Natural killer cell (primary cell): ENCODE measurements at regions not wholly inside any gene's neighbourhood (a gene's known extent, or its start where the extent isn't known, plus 50 kb on each side); places are given as distances from the start of the nearest gene placed in this dataset.

Experiments used
- ATAC-seq, 3 donors: fragments of 150-1000 bp in 2 of 3; fragments of 200-7000 bp in 1 of 3; cut with Tn5 transposase; 1 replicate in 1 of 3; 2 replicates in 2 of 3; pipeline ENCODE4 v1.10.0; 2021; ENCODE audit warnings: mild to moderate bottlenecking in 2 of 3, moderate library complexity in 2 of 3
- DNase-seq, 2 donors: peaks; one replicate each; pipeline versions ENCODE4 v3.0.0 to v3.0.0-alpha.2; 2013 to 2021; ENCODE audit warnings: mixed read lengths in 1 of 2
- H3K27ac ChIP-seq: one replicate; pipeline ENCODE4 v1.5.1; 2013; ENCODE audit warnings: mild to moderate bottlenecking, low read length
- H3K27me3 ChIP-seq: one replicate; pipeline ENCODE4 v1.6.1; 2013; ENCODE audit warnings: low read length; ENCODE audit not compliant: control insufficient read depth, insufficient read depth
- H3K36me3 ChIP-seq: one replicate; pipeline ENCODE4 v1.6.1; 2013; ENCODE audit warnings: low read length; ENCODE audit not compliant: control insufficient read depth, insufficient read depth
- H3K4me1 ChIP-seq: one replicate; pipeline ENCODE4 v1.6.1; 2013; ENCODE audit warnings: low read length; ENCODE audit not compliant: control insufficient read depth, insufficient read depth
- H3K4me3 ChIP-seq: one replicate; pipeline ENCODE4 v1.5.1; 2013; ENCODE audit warnings: low read length
- H3K9me3 ChIP-seq: one replicate; pipeline ENCODE4 v1.6.1; 2013; ENCODE audit warnings: low read length; ENCODE audit not compliant: control insufficient read depth, insufficient read depth
- H3K27ac Mint-ChIP-seq, 2 donors: one replicate each; pipeline ENCODE4 v1.8.0; 2022; ENCODE audit warnings: mild to moderate bottlenecking in 2 of 2, mixed read lengths in 2 of 2, moderate library complexity in 1 of 2
- H3K27me3 Mint-ChIP-seq, 2 donors: one replicate each; pipeline ENCODE4 v1.8.0; 2022; ENCODE audit warnings: low read depth in 2 of 2, mixed read lengths in 2 of 2
- H3K36me3 Mint-ChIP-seq: one replicate; pipeline ENCODE4 v1.8.0; 2022; ENCODE audit warnings: mixed read lengths
- H3K4me1 Mint-ChIP-seq, 2 donors: one replicate each; pipeline ENCODE4 v1.8.0; 2022; ENCODE audit warnings: mixed read lengths in 2 of 2
- H3K4me3 Mint-ChIP-seq: one replicate; pipeline ENCODE4 v1.8.0; 2022; ENCODE audit warnings: mild to moderate bottlenecking, moderate library complexity, mixed read lengths
- H3K9me3 Mint-ChIP-seq, 2 donors: one replicate each; pipeline ENCODE4 v1.8.0; 2022; ENCODE audit warnings: mixed read lengths in 2 of 2
- CTCF ChIP-seq: fragments of 200-600 bp; IDR thresholded peaks from one replicate; pipeline ENCODE4 v1.8.0; 2022; ENCODE audit warnings: antibody characterized with exemption
- WGBS: methylation state at CpG from one replicate; pipeline ENCODE4 v1.1.7; 2013; ENCODE audit warnings: missing lambda C conversion rate; ENCODE audit not compliant: insufficient coverage; 5-methylcytosine and 5-hydroxymethylcytosine counted together
- intact Hi-C: fragments of 100-400 bp; cut with micrococcal nuclease; formaldehyde crosslinking; loops from one replicate; pipeline ENCODE4 v1.14.2; 2022

- H3K27me3 ChIP-seq, result no peaks in the 10 kb centered on the region
- peaks cover under 1 to 2% of the 10 kb centered on the region in 2 donors for H3K27me3 Mint-ChIP-seq
- no peaks in the 10 kb centered on the region for H3K4me1 Mint-ChIP-seq
- 89% methylated on average over 8 of the region's 8 CpGs for WGBS
- H3K27ac ChIP-seq, result no peak overlapping the region
- intact Hi-C loops, result loop anchor here (10.0 kb wide), 1 partner anchor 599 kb away; no protein-coding TSS in a partner anchor
- no peak overlapping the region for H3K4me3 ChIP-seq
- no peaks in the 10 kb centered on the region for H3K36me3 Mint-ChIP-seq
- ATAC-seq (no peak), DNase-seq (no peak)
- H3K36me3 ChIP-seq, result no peaks in the 10 kb centered on the region
- no peaks in the 10 kb centered on the region for H3K9me3 Mint-ChIP-seq
- no peaks in the 10 kb centered on the region for H3K9me3 ChIP-seq
- no peaks in the 10 kb centered on the region for H3K4me1 ChIP-seq
- TF ChIP-seq CTCF, result no peak
- H3K27ac Mint-ChIP-seq, result no peak overlapping the region
- H3K4me3 Mint-ChIP-seq, result no peak overlapping the region
Observed at GRCh38 chr7:26493737-26494428, 202.2 kb downstream of the SNX10 start.

DNA sequence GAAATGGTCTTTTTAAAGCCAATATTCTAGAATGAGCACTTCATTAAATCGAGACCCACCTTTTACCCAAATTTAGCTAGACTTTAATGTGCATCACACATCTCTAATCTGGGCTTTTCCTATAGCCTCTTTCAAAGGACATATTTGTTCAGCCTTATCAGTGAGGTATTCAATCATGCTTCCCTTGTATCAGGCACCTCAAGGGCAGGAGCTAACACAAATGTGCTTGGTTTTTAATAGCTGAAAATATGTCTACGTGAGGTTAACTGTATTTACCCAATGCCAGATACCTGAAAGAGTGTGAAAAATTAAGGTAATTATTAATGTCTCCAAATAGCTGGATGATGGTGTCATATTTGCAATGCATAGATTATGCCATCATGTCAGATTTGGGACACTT is 203.9 kb downstream of the SNX10 start:
- H3K4me1 Mint-ChIP-seq, result no peaks in the 10 kb centered on the region
- no peaks in the 10 kb centered on the region for H3K36me3 Mint-ChIP-seq
- H3K4me3 Mint-ChIP-seq, result no peak overlapping the region
- Histone ChIP-seq H3K27me3 (no peaks in the 10 kb centered on the region), H3K9me3 (no peaks in the 10 kb centered on the region), H3K4me1 (no peaks in the 10 kb centered on the region), H3K36me3 (no peaks in the 10 kb centered on the region), H3K27ac (no peak overlapping the region), H3K4me3 (no peak overlapping the region)
- no peaks in the 10 kb centered on the region for H3K9me3 Mint-ChIP-seq
- WGBS, result 85% methylated on average over 2 of the region's 2 CpGs
- DNase-seq (no peak), ATAC-seq (no peak)
- intact Hi-C loops, result loop anchor here (10.0 kb wide), 1 partner anchor 601 kb away; no protein-coding TSS in a partner anchor
- H3K27me3 Mint-ChIP-seq, result peaks cover 0 to 2% of the 10 kb centered on the region in 2 donors
- no peak overlapping the region for H3K27ac Mint-ChIP-seq
- TF ChIP-seq CTCF, result no peak

DNA sequence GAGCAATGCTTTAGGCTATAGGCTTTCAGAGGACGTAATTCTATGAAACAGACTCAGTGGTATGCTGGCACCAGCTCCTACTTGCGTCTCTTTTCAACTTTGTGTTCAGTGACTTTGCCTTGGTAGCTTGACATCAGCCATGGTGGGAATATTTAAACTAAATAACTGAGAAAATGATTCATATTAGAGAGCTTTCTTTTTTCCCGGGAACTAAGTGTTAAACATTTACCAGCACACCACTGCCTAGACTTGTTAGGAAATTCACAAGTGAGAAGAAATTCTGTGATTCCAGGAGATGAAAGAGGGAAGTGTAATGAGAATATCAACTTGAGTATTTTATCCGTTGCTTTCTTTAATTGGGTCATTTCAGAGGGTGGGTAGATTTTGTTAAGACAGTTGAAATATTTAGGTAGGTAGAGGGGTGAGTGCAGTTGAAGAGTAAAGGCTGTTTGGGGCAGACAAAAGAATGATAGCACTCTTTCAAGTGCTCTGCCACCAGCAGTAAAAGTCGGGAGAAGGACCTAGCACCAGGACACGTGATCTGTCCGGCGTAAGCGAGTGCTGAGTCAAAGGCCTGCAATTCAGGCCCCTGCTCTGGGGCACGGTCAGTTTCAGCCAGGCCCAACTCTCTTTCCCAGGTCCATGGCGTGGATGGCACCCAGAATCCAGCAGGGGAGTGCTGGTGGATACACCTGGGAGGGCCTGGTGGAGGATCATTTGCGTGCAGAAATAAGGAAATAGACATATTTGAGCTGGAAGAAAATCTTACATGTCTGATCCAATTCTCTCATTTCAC is 206.3 kb downstream of the SNX10 start:
- ATAC-seq (no peak), DNase-seq (no peak)
- H3K4me1 ChIP-seq, result no peaks in the 10 kb centered on the region
- no peak overlapping the region for H3K4me3 ChIP-seq
- Mint-ChIP-seq H3K27ac (no peak overlapping the region), H3K9me3 (no peaks in the 10 kb centered on the region), H3K4me1 (no peaks in the 10 kb centered on the region), H3K27me3 (peaks cover 2 to 6% of the 10 kb centered on the region in 2 donors), H3K4me3 (no peak overlapping the region), H3K36me3 (no peaks in the 10 kb centered on the region)
- intact Hi-C loops, result loop anchor here (10.0 kb wide), 1 partner anchor 603 kb away; no protein-coding TSS in a partner anchor
- no peak for TF ChIP-seq CTCF
- H3K27me3 ChIP-seq, result no peaks in the 10 kb centered on the region
- H3K36me3 ChIP-seq, result no peaks in the 10 kb centered on the region
- H3K9me3 ChIP-seq, result no peaks in the 10 kb centered on the region
- 87% methylated on average over 11 of the region's 12 CpGs for WGBS
- H3K27ac ChIP-seq, result no peak overlapping the region
